IMR-90 (cell line): ENCODE measurements at regions not wholly inside any gene's neighbourhood (a gene's known extent, or its start where the extent isn't known, plus 50 kb on each side); places are given as distances from the start of the nearest gene placed in this dataset.

ENCODE experiments used
- ATAC-seq: fragments of 200-7000 bp; cut with Tn5 transposase; 2 replicates; pipeline ENCODE4 v1.9.1; 2020; ENCODE audit warnings: low read depth, mild to moderate bottlenecking, moderate library complexity
- BruUV-seq: library from RNA; stranded (reverse); fragments of 400-500 nt; replicated peaks from 2 replicates; lab custom pipeline; 2021; lab: Mats Ljungman, UMichigan
- CTCF ChIA-PET: fragments of 300-600 bp; formaldehyde crosslinking; extraction: SDS; loops from one replicate; lab custom pipeline; 2021; ENCODE audit warnings: antibody characterized with exemption; lab: Yijun Ruan, JAX
- POLR2A ChIA-PET: fragments of 300-600 bp; sonication (Branson Sonifier 250); formaldehyde crosslinking; loops from one replicate; lab custom pipeline; 2022; ENCODE audit warnings: antibody characterized with exemption; ENCODE audit not compliant: unreplicated experiment; lab: Charles Lee
- DNase-seq: peaks from one replicate; pipeline ENCODE4 v3.0.0; 2013
- H2AFZ ChIP-seq: replicated peaks from 2 replicates; pipeline ENCODE3; 2013; ENCODE audit warnings: low read length, mild to moderate bottlenecking; ENCODE audit not compliant: poor library complexity
- H2AK5ac ChIP-seq: 2 replicates; pipeline ENCODE4 v1.6.1; 2013; ENCODE audit warnings: low read depth, low read length, inconsistent platforms
- H2AK9ac ChIP-seq: replicated peaks from 2 replicates; pipeline ENCODE3; 2013; ENCODE audit warnings: mild to moderate bottlenecking, low read depth, low read length, moderate library complexity; ENCODE audit not compliant: poor library complexity
- H2BK120ac ChIP-seq: 2 replicates; pipeline ENCODE4 v1.6.1; 2013; ENCODE audit warnings: low read depth, low read length, inconsistent platforms
- H2BK15ac ChIP-seq: 3 replicates; pipeline ENCODE4 v1.6.1; 2013; ENCODE audit warnings: low read depth, low read length, inconsistent platforms
- H2BK20ac ChIP-seq: 2 replicates; pipeline ENCODE4 v1.6.1; 2013; ENCODE audit warnings: low read depth, mild to moderate bottlenecking, inconsistent platforms, low read length, moderate library complexity
- H2BK5ac ChIP-seq: 2 replicates; pipeline ENCODE4 v1.6.1; 2013; ENCODE audit warnings: mild to moderate bottlenecking, low read depth, low read length, inconsistent platforms; ENCODE audit not compliant: poor library complexity, severe bottlenecking
- H3K14ac ChIP-seq: replicated peaks from 2 replicates; pipeline ENCODE4 v1.6.1; 2013; ENCODE audit warnings: low read depth, low read length, inconsistent platforms
- H3K18ac ChIP-seq: 2 replicates; pipeline ENCODE4 v1.6.1; 2013; ENCODE audit warnings: low read depth, low read length, control low read depth
- H3K23ac ChIP-seq: 2 replicates; pipeline ENCODE4 v1.6.1; 2013; ENCODE audit warnings: low read depth, low read length, inconsistent platforms
- H3K27ac ChIP-seq: 2 replicates; pipeline ENCODE4 v1.5.1; 2013; ENCODE audit warnings: mild to moderate bottlenecking, control low read depth, low read length; ENCODE audit not compliant: insufficient read depth
- H3K27me3 ChIP-seq: 2 replicates; pipeline ENCODE4 v1.6.1; 2013; ENCODE audit warnings: low read length; ENCODE audit not compliant: control insufficient read depth, insufficient read depth
- H3K36me3 ChIP-seq: 2 replicates; pipeline ENCODE4 v1.6.1; 2013; ENCODE audit warnings: low read length, mixed read lengths; ENCODE audit not compliant: control insufficient read depth, insufficient read depth
- H3K4ac ChIP-seq: 2 replicates; pipeline ENCODE4 v1.6.1; 2013; ENCODE audit warnings: low read depth, low read length, inconsistent platforms
- H3K4me1 ChIP-seq: 2 replicates; pipeline ENCODE4 v1.6.1; 2013; ENCODE audit warnings: low read length, mixed read lengths; ENCODE audit not compliant: control insufficient read depth, insufficient read depth
- H3K4me2 ChIP-seq: 2 replicates; pipeline ENCODE4 v1.6.1; 2013; ENCODE audit warnings: low read depth, mild to moderate bottlenecking, control low read depth, low read length, moderate library complexity
- H3K4me3 ChIP-seq: 2 replicates; pipeline ENCODE4 v1.5.1; 2013; ENCODE audit warnings: low read depth, mild to moderate bottlenecking, control low read depth, low read length, moderate library complexity; ENCODE audit not compliant: insufficient read depth
- H3K56ac ChIP-seq: 2 replicates; pipeline ENCODE4 v1.6.1; 2013; ENCODE audit warnings: low read length, inconsistent platforms; ENCODE audit not compliant: insufficient read depth; ENCODE audit errors: extremely low read depth
- H3K79me1 ChIP-seq, 2 experiments: 2 replicates each; pipeline ENCODE4 v1.6.1; 2013; ENCODE audit warnings: low read length in 2 of 2, inconsistent platforms in 1 of 2, low read depth in 1 of 2
- H3K9ac ChIP-seq: 2 replicates; pipeline ENCODE4 v1.6.1; 2013; ENCODE audit warnings: low read depth, low read length, control low read depth
- H3K9me1 ChIP-seq: 2 replicates; pipeline ENCODE4 v1.6.1; 2013; ENCODE audit warnings: low read length, inconsistent platforms; ENCODE audit not compliant: insufficient read depth
- H3K9me3 ChIP-seq: 2 replicates; pipeline ENCODE4 v1.6.1; 2013; ENCODE audit warnings: low read length; ENCODE audit not compliant: control insufficient read depth, insufficient read depth
- H4K20me1 ChIP-seq: 2 replicates; pipeline ENCODE4 v1.6.1; 2013; ENCODE audit warnings: low read length, inconsistent platforms; ENCODE audit not compliant: insufficient read depth
- H4K5ac ChIP-seq: 2 replicates; pipeline ENCODE4 v1.6.1; 2013; ENCODE audit warnings: mild to moderate bottlenecking, low read depth, low read length, control low read depth
- H4K8ac ChIP-seq, 2 experiments: 2 replicates each; pipeline ENCODE4 v1.6.1; 2013; ENCODE audit warnings: low read depth in 2 of 2, low read length in 2 of 2, control low read depth in 1 of 2, inconsistent platforms in 1 of 2
- H4K91ac ChIP-seq: 2 replicates; pipeline ENCODE4 v1.6.1; 2013; ENCODE audit warnings: low read depth, low read length, inconsistent platforms; ENCODE audit not compliant: insufficient read depth
- BHLHE40 ChIP-seq: fragments of 150-350 bp; IDR thresholded peaks from 2 replicates; pipeline ENCODE4 v1.6.1; 2016; ENCODE audit warnings: mild to moderate bottlenecking, low read depth, low read length
- CEBPB ChIP-seq: IDR thresholded peaks from 2 replicates; pipeline ENCODE4 v1.6.1; 2012; ENCODE audit warnings: low read depth, low read length, improper control_type of control experiment
- CHD1 ChIP-seq: IDR thresholded peaks from 2 replicates; pipeline ENCODE4 v1.6.1; 2012; ENCODE audit warnings: low read depth, low read length, improper control_type of control experiment
- FOS ChIP-seq: fragments of 150-350 bp; IDR thresholded peaks from 2 replicates; pipeline ENCODE4 v1.6.1; 2016; ENCODE audit warnings: low read depth, low read length
- MAFK ChIP-seq: IDR thresholded peaks from 2 replicates; pipeline ENCODE4 v1.6.1; 2012; ENCODE audit warnings: low read depth, low read length, improper control_type of control experiment
- MAZ ChIP-seq: IDR thresholded peaks from 2 replicates; pipeline ENCODE4 v1.6.1; 2012; ENCODE audit warnings: low read depth, mild to moderate bottlenecking, low read length, improper control_type of control experiment, moderate library complexity, borderline replicate concordance
- MXI1 ChIP-seq: IDR thresholded peaks from 2 replicates; pipeline ENCODE4 v1.6.1; 2012; ENCODE audit warnings: low read depth, mild to moderate bottlenecking, low read length, moderate library complexity, borderline replicate concordance
- NFE2L2 ChIP-seq: fragments of 150-350 bp; IDR thresholded peaks from 2 replicates; pipeline ENCODE4 v1.6.1; 2016; ENCODE audit warnings: low read depth, mild to moderate bottlenecking, low read length
- POLR2A ChIP-seq: IDR thresholded peaks from 2 replicates; pipeline ENCODE4 v1.6.1; 2012; ENCODE audit warnings: mild to moderate bottlenecking, low read depth, low read length
- RAD21 ChIP-seq: IDR thresholded peaks from 2 replicates; pipeline ENCODE4 v1.6.1; 2012; ENCODE audit warnings: low read length, improper control_type of control experiment
- RCOR1 ChIP-seq: IDR thresholded peaks from 2 replicates; pipeline ENCODE4 v1.6.1; 2012; ENCODE audit warnings: mild to moderate bottlenecking, low read length, improper control_type of control experiment; ENCODE audit not compliant: insufficient replicate concordance
- RFX5 ChIP-seq: IDR thresholded peaks from 2 replicates; pipeline ENCODE4 v1.8.0; 2012; ENCODE audit warnings: low read depth, mild to moderate bottlenecking, low read length, moderate library complexity
- SMC3 ChIP-seq: fragments of 150-350 bp; IDR thresholded peaks from 2 replicates; pipeline ENCODE4 v1.6.1; 2016; ENCODE audit warnings: low read depth, mild to moderate bottlenecking, antibody characterized with exemption, low read length, moderate library complexity
- WGBS, 2 experiments: methylation state at CpG; one replicate each; pipeline versions ENCODE4 v1.1.5 to v1.1.7; 2013; ENCODE audit warnings: missing lambda C conversion rate in 2 of 2; ENCODE audit not compliant: insufficient read length in 1 of 2; ENCODE audit errors: extremely low coverage in 2 of 2; 5-methylcytosine and 5-hydroxymethylcytosine counted together
- dilution Hi-C: fragments of 300-500 bp; cut with HindIII; formaldehyde crosslinking; loops from one replicate; pipeline ENCODE4 v1.14.3; 2018; ENCODE audit warnings: low sequenced_read_pairs; ENCODE audit not compliant: unreplicated experiment
- in situ Hi-C: fragments of 300-500 bp; cut with MboI; formaldehyde crosslinking; loops from 3 replicates; pipeline ENCODE4 v1.14.3; 2019; ENCODE audit warnings: low sequenced_read_pairs, inconsistent platforms, mixed read lengths
- intact Hi-C: fragments of 100-400 bp; cut with micrococcal nuclease; formaldehyde crosslinking; loops from 2 replicates; pipeline ENCODE4 v1.10.0; 2022
- TF ChIP-seq, protein P1 (sequence below): fragments of 150-350 bp; IDR thresholded peaks from 2 replicates; pipeline ENCODE4 v1.6.1; 2017; ENCODE audit warnings: mild to moderate bottlenecking, antibody characterized with exemption, low read length, low read depth
- TF ChIP-seq, protein P2 (sequence below): conservative IDR thresholded peaks from 2 replicates; pipeline ENCODE4 v1.5.1; 2012; ENCODE audit warnings: mild to moderate bottlenecking, low read depth, low read length, improper control_type of control experiment
- TF ChIP-seq, protein P3 (sequence below): fragments of 150-350 bp; IDR thresholded peaks from 2 replicates; pipeline ENCODE4 v1.6.1; 2016; ENCODE audit warnings: low read depth, mild to moderate bottlenecking, low read length, moderate library complexity, borderline replicate concordance

DNA sequence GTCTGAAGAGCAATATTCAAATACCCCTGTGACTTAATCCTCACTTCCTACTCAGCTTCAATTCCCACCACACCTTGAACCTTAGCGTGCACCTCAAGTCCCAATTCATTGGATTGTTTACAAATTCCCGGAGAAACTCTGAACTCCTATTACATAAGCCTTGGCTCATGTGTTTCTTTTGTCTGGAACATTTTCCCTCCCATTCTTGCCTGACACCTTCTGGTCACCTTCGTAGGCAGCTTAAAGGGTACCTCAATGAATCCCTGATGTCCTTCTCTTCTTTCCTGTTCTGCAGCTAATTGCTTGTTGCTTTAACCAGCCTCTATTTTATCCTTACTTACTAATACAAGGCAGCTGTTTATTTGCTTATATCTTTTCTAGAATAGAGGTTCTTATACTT, 85.0 kb upstream of the SEL1L start:
- Histone ChIP-seq H3K27me3 (no peaks in the 10 kb centered on the region), H2BK5ac (no peak overlapping the region), H2AK9ac (no peak overlapping the region), H3K9me3 (peaks cover 2% of the 10 kb centered on the region; the same call in 1 of the 2 replicates), H3K14ac (no peak overlapping the region), H2BK120ac (no peak overlapping the region), H3K9me1 (no peaks in the 10 kb centered on the region), H3K4me3 (no peak overlapping the region), H3K4ac (no peak overlapping the region), H4K91ac (no peak overlapping the region), H3K23ac (no peak overlapping the region), H3K27ac (no peak overlapping the region), H4K5ac (no peak overlapping the region), H3K4me1 (no peaks in the 10 kb centered on the region), H4K8ac (no peak overlapping the region), H2AK5ac (no peak overlapping the region), H3K36me3 (no peaks in the 10 kb centered on the region), H3K18ac (no peak overlapping the region), H2BK15ac (no peak overlapping the region), H2AFZ (no peak overlapping the region), H3K9ac (no peak overlapping the region), H3K56ac (no peak overlapping the region), H3K79me1 (no peaks in the 10 kb centered on the region), H3K4me2 (no peak overlapping the region), H4K20me1 (no peaks in the 10 kb centered on the region), H2BK20ac (no peak overlapping the region)
- ChIA-PET POLR2A (no interaction called here), CTCF (no interaction called here)
- dilution Hi-C loops (no loop called here), in situ Hi-C loops (no loop called here), intact Hi-C loops (no loop called here)
- no peak for ATAC-seq
- 20% methylated on average over 1 of the region's 3 CpGs; no CpG with 5 or more reads in 1 of the 2 experiments for WGBS, 2 experiments
- TF ChIP-seq SMC3, result no peak
- no peak for TF ChIP-seq RFX5
- TF ChIP-seq MAZ, result no peak
- no peak for TF ChIP-seq CHD1
- no peak for TF ChIP-seq POLR2A
- no peak for TF ChIP-seq NFE2L2
- no peak for TF ChIP-seq MXI1
- TF ChIP-seq MAFK, result no peak
- no peak for TF ChIP-seq RCOR1
- no peak for TF ChIP-seq FOS
- TF ChIP-seq, protein P1, sequence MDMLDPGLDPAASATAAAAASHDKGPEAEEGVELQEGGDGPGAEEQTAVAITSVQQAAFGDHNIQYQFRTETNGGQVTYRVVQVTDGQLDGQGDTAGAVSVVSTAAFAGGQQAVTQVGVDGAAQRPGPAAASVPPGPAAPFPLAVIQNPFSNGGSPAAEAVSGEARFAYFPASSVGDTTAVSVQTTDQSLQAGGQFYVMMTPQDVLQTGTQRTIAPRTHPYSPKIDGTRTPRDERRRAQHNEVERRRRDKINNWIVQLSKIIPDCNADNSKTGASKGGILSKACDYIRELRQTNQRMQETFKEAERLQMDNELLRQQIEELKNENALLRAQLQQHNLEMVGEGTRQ, result no peak
- TF ChIP-seq CEBPB, result no peak
- no peak for TF ChIP-seq RAD21
- no peak for TF ChIP-seq BHLHE40
- TF ChIP-seq, protein P2, sequence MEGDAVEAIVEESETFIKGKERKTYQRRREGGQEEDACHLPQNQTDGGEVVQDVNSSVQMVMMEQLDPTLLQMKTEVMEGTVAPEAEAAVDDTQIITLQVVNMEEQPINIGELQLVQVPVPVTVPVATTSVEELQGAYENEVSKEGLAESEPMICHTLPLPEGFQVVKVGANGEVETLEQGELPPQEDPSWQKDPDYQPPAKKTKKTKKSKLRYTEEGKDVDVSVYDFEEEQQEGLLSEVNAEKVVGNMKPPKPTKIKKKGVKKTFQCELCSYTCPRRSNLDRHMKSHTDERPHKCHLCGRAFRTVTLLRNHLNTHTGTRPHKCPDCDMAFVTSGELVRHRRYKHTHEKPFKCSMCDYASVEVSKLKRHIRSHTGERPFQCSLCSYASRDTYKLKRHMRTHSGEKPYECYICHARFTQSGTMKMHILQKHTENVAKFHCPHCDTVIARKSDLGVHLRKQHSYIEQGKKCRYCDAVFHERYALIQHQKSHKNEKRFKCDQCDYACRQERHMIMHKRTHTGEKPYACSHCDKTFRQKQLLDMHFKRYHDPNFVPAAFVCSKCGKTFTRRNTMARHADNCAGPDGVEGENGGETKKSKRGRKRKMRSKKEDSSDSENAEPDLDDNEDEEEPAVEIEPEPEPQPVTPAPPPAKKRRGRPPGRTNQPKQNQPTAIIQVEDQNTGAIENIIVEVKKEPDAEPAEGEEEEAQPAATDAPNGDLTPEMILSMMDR, result no peak
- TF ChIP-seq, protein P3, sequence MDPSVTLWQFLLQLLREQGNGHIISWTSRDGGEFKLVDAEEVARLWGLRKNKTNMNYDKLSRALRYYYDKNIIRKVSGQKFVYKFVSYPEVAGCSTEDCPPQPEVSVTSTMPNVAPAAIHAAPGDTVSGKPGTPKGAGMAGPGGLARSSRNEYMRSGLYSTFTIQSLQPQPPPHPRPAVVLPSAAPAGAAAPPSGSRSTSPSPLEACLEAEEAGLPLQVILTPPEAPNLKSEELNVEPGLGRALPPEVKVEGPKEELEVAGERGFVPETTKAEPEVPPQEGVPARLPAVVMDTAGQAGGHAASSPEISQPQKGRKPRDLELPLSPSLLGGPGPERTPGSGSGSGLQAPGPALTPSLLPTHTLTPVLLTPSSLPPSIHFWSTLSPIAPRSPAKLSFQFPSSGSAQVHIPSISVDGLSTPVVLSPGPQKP, result no peak
- no TSS peak for BruUV-seq
- DNase-seq, result no peak
